ENCODE measurements at regions not wholly inside any gene's neighbourhood (a gene's known extent, or its start where the extent isn't known, plus 50 kb on each side); places are given as distances from the start of the nearest gene placed in this dataset.
A peak's percentile ranks its signal among the peaks of the same experiment; 100 is the strongest.

DNA sequence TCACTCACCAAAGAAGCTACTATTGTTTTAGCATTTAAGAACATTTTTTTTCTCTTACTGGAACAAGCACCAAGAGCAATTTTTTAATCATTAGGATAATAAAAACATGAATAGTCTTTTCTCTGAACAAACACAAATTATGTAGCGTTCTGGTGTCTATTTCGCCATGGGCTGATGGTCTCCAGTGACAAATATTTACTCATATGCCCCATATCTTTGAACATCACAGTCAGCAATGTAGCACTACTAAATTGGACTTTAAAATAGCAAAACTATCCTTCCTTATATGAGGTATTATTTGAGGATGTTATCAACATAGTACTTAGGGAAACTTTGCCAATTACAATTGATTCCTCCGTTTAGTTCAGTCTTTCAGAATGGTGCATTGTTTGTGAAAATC is 1326.0 kb upstream of the ZEB2 start:
- no peak for DNase-seq

DNA sequence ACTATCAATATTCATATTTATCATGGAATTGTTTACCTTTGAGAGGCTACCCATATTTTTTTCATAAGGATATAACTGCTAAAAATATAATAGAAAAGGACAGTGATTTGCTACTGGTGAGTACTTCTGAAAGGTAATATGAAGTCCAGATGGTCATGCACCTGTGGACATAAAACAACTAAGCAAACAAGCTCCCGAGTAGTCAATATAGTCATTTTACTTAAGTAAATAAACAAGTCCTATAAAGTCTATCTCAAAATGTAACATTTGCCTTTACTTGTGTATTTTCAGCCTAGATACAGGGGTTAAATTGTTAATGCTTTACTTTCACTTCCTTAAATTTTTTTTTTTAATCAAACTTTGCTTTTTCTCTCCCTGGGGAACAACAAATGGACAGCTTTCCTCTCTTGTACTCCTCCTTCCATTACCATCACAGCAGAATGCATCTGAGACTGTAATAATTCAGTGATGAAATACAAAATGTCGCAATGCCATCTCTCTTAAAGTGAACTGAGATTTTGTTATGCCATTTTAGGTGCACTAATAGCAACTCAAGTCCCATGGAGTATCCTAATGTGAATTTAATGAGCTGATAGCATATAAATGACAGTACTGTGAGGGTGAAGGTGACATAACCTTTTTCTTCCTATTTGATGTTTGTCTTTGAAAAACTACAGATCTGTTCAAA is 1325.4 kb upstream of the ZEB2 start:
- DNase-seq = peak; percentile 3

DNA sequence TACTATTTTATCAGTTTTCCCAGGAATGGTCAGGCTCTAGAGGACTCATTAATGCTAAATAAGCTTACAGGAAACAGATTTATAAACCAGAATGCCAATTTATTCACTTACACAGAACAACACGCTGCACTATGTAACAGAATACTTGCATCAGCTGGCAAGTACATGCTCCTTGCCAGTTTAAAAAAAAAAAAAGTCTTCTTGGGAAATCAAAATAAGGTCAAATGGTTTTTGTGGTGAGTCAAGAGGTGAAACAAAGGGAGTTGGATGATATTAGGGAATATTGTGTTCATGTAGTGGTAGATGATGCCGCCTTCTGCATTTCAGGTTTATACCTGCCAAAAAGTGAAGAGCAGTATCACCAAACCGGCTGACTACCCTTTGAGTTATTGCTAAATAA is 1322.1 kb upstream of the ZEB2 start:
- no peak for DNase-seq

DNA sequence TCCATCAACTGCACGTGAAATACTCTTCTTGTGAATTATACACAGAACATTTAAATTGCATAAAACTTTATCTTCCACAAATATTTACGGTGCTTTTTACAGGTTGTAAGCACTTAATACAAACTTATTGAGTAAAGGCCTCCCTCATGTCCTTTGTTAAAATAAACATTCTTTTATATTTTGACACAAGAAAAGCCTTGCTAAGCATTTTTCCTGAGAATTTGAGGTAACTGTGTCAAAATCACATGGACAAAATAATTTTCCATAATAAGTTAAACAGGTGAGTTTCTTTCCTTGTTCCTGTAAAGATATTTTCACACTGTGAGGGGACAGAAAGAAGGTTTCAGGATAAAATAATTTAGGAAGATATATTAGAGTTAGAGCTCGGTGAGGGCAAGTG is 1317.1 kb upstream of the ZEB2 start:
- DNase-seq = no peak

DNA sequence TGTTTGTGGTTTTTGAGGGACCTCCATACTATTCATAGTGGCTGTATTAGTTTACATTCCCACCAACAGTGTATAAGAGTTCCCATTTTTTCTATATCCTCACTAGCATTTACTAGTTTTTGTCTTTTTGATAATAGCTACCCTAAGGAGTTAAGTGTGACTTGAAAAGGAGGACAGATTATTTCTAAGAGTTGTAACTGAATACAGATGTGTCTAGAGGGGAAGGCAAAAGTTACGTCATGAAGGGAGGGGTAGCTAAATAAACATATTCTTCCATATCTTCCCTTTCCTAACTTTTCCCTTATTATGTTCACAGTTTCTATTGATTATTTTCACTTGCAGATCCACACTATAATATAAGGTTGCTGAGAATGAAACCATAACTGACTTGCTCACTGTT is 1315.7 kb upstream of the ZEB2 start:
- DNase-seq = no peak

DNA sequence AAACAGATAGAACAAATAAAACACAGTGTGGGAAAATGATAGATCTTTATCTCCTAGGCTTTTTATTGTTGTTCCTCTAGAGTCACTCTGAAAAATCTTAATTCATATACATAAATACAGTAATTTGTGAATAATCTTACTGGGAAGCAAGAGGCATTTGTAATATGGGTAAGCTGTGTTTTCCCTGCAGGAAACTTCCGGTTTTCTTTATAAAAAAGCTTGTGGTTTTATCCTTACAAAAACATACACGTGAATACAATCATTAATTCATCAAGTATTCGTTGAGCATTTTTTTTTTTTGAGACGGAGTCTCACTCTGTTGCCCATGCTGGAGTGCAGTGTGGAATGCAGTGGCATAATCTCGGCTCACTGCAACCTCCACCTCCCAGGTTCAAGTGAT is 1312.8 kb upstream of the ZEB2 start:
- DNase-seq = no peak

DNA sequence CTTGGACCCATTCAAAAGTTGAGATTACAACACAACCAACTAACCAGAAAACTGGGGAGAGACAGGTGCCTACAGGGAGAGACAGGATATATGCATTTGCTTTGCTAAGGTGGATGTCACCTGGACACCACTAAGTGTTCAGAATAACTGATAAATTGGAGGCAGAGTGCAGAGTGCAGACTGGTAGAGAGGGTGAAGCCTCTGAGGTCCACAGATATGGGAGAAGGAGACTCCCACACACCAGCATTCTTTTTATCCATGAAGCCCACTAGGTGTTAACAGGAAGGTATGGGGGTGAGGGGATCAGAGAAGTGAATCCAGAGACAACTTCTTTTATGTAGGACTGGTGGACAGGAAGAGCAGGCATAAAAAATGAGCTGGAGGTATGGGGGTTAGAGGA is 1310.0 kb upstream of the ZEB2 start:
- no peak for DNase-seq

DNA sequence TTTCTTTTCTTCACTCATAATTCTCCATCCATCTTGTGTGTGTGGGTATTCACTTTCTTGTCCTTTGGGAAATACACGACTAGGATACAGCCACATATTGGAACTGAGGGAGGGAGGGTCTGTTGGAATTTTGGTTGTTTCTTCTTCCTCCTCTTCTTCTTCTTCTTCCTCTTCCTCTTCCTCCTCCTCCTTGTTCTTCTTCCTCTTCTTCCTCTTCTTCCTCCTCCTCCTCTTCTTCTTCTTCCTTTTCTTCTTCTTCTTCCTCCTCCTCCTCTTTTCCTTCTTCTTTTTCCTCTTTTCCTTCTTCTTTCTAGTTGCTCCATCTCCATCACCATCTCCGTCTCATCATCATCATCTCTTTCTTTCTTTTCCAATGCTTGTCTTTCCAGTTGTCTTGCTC is 1307.3 kb upstream of the ZEB2 start:
- no peak for DNase-seq

DNA sequence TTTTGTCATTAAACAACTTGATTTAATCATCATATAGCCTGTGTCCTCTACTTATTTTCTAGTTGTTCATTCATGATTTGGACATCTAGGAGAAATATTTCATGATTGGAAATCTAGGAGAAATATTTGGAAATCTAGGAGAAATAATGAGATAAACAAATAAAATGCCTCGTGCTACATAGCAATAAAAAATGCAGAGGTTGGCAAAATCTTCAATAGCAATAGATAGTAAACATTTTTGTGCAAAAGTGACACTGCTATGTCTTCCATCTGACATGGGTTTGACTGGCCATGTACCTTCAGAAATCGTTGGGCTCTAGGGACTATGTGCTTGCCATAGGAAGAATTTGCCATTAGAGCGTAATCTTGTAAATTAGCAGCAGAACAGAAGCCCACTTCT is 1304.5 kb upstream of the ZEB2 start:
- DNase-seq = no peak

DNA sequence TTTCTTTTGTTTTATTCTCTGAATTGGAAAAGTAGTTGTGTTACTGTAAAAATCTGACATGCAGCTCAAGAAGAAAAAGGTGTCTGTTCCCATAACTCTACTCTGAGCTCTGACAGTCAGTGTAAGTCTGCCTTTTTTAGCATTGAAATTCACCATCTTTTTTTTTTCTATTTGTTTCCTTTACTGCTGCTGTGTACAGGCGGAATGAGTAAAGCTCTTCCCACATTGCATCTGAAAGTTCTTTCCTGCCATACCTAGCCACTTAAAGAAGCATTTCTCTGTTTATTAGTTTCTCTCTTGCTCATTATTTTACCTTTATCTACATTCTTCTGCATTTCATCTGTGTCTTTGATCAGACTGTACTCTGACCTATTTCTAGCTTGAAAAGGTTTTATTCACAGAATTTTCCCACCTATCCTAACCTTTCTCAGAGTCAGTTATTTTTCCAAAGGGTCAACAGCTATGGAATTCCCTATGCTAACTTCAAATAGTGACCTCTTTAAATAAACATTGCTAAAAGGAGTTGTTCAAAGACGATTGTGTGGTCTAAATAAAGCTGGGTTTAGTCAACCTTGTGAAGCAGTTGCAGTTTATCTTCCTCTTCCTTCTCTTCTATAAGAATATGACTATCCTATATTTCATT is 1303.1 kb upstream of the ZEB2 start:
- no peak for DNase-seq

DNA sequence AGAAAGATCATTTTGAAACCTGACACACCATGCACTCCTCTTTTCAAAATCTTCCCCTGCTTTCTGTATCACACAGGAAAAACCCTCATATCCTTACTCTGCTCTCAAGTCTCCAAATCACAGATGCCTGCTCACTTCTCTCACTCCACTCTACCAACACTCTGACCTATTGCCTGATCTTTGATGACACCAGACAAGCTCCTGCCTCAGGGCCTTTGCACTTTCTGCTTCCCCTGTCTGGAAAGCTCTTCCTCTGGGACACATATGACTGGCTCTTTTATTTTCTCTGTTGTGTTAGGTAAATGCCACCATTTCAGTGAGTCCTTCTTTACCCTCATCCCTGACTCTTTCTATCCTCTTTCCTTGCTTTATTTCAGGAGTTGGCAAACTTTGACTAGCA is 1300.7 kb upstream of the ZEB2 start:
- no peak for DNase-seq

DNA sequence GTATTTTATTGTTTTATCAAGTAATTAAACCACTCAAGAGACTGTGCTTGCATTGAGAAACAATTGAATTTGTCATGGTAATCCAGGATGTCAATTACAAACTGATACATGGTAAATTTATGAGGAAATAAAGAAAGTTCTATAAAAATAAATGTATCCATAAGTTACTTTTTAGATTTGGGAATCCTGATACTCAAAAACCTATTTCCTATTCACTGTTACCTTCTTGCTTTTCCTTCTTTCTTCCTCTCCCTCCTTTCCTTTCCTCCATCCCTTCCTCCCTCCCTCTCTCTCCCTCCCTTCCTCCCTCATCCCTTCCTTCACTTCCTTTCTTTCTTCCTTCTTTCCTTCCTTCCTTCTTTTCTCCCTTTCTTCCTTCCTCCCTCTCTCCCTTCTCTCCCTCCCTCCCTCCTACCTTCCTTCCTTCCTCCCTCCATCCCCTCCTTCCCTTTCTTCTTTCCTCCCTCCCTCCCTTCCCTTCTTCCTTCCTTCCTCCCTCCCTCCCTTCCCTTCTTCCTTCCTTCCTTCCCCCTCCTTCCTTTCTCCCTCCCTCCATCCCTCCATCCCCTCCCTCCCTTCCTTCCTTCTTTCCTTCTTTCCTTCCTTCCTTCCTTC is 1299.1 kb upstream of the ZEB2 start:
- no peak for DNase-seq

DNA sequence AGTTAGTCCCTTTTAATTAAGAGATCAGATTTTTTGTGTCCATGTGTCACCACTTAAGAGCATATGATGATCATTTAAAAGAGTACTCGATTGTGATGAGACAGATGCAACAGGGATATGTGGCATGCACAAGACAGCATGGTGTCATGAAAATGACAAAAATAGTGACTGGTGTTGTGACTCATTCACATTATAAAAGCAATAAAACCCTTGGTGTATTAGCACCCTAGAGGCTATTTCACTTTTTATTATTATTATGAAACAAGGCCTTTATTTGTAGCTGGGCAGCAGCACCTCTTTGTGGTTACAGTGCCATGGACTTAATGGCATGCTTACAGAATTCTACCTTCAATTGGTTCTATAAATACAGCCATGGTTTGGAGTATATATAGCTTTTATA is 1296.0 kb upstream of the ZEB2 start:
- no peak for DNase-seq

DNA sequence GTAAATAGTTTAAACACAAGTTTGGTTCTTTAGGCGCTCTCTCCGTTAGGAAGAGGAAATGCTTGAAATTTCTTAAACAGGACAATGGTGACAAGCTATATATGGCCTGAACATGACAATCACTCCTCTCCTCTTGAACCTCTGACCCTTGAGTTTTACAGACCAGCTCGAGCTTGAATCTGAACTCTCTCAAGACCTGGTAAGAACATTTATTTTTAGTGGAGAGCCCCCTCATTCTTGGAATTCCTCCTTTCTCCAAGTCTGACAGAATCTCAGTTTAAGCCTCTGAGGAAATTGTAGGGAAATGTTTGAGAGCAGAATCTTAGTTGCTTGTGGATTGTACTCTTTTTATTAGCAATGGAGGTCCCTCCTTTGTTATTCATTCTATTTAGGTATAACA is 1293.6 kb upstream of the ZEB2 start:
- no peak for DNase-seq

DNA sequence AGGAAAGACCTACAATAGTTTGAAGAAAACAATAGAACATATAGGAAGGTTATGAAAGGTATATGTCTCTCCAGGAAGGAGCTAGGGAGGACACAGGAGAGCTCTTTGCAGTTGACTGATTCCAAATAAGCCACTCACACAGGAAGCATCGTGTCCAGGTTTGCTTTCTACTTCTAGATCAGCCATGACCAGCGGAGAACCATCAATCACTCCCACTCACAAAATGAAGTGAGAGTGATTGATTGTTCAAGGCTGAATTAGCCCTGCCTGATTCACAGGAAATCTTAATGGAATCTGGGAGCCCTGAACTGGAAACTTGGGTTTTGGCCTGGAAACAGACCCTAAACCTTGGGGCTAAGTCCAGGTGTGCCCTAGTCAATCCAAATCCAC is 1292.2 kb upstream of the ZEB2 start:
- DNase-seq = no peak

DNA sequence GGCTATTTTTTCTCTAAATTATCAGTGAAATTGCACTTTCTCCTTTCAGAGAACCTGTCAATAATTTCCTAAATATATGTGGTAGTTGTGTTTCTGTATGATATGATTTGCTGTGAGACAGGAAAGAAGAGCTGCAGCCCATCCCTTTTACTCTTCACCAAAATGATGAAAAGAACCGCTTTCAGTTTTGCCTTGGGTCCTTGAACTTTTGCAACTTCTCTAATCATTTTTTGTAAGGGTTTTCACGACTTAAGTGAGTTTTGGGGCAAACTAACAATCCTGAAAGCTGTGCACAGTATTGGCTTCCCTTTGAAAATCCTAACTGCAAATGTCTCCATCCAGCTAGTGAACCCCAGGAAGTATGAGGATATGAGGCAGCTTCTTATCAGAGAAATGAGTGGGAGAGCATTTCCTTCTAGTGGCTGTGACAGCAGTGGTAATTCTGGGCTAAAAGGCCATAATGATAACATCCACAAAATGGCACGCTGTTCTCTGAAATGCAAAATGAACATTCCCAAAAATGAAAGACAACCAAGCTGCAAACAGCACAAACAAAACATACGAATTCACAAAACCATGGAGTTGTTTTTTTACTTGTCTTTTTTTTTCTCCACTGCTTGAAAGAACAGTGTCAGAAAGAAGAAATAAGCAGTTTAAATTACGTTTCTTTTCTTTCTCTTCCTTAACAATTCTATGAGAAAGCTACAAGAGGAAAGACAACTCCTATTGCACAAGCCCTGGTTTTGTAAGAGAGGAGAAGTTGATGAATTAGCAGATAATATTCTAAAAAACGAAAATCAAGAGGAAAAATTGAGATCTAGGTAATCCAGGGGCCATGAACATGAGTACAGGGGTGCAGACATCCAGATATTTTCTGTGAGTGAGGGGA is 1291.6 kb upstream of the ZEB2 start:
- no peak for DNase-seq

DNA sequence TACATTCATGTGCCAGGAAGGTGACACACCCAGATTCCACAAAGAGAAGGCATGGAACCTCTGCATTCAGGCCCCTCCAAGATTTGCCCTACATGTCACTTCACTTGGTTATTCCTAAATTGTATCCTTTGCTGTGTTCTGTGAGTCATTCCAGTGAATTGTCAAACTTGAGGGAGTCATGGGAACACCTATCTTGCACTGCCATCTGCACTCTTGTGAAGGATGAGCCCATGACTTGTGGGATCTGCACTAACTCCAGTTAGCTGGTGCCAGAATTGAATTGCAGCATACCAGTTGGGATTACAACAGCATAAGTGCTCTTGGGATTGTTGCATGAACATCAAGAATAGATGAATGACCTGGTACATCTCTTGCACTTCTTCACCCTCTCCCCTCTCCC is 1288.0 kb upstream of the ZEB2 start:
- no peak for DNase-seq

DNA sequence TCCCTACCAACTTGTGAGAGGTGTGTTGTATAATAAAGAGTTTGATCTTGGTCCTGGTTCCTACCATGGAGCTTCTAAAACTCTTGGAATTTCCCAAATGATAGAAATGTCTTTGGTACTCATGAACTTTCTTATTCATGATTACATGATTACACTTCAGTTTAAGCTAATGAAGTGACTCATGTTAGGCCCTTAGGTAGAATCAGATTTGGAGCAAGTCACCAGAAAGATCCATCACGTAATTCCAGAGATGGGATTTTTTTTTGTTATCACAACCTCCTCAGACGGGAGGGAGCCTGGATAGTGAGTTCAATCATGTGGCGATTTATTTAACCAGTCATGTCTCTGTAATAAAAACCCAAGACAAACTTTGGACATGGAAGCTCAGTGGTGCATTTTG is 1287.6 kb upstream of the ZEB2 start:
- DNase-seq = no peak

DNA sequence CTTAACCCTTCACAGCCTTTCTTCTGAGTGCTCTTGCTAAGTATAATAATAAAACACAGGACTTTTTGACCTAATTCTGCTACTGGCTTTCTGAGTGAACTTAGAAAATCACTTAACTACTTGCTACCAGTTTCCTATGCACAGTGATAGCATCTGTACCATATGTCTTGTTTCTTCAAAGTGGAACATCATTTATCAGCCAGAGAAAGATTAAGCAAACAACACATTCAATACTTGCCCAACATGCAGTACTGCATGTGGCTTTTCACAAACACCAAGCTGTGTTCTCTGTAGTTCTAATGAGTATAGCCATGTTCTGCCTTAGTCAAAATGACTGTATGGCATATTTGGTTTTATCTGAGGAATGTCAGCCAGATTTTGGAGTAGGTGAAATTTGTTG is 1286.6 kb upstream of the ZEB2 start:
- DNase-seq = no peak

DNA sequence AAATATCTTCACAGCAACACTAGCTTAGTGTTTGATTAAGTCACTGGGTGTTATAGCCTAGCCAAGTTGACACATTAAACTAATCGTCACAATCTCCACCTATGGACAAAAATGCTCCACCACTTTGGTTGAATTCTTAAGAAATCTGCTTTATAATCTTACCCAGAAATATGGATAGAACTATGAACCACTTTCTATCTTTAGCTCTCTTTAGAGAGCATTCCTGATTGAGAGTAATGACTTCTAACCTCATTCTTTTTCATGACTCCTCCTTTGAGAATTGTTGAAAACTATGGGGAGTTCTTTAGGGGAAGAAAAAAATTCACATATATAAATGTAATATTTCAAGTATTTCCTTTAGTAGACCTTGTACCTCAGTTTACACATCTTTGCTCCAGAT is 1282.2 kb upstream of the ZEB2 start:
- no peak for DNase-seq

DNA sequence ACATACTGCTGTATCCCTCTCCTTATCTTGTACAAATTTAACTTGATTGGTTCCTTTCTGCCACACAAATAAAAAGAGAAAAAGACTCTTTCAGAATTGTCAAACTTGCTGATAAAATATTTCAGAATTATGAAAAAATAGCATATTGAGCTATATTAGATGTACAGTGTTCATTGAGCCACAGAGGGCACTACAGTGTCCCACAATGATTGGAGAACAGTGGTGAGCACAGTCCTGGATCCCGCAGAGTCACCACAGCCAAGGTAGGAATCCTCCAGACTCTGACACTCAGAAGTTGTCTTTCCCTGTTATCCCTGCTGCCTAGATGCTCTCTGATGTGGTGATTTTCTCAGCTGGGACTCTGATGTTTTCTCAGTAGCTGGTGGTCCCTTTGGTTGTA is 1281.3 kb upstream of the ZEB2 start:
- no peak for DNase-seq

DNA sequence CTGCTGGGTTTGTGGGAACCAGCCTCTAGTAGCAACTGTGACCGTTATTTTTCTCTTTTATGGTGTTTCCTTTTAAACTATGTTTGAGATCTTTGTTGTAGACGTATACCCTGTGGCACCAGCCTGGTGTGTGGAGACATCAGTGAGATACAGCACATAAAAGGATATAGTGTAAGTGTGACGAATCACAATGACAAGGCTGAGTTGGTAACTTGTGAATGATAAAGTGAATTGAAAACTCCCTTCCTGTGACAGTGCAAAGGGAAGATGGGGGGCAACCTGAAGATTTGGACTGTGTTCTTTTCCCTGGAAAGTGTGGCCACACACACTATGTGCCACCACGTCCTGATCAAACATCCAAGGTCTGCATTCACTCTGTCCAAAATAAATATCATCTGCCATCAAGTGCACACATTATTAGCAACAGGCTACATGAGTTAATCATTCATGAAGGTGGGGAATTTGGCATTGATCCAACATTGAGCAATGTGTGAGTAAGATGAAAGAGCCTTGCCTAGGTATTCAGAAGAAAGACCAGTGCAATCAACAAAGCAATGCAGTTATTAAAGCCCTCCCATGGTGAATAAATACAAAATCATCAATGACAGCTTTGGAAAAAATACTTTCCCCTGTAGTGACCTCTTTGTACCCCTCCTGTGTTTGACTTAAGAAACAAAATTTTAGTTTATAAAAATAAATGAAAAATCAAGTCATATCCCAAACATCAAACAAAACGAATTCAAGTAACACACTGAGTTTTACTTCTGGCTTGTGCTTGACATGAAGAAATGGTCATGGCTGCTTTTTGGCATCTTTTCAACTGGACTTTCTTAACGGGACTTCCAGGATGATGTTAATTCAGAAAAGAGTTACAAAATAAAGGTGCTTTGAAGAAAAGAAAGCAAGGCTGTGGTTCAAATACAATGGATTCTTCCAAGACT is 1280.5 kb upstream of the ZEB2 start:
- peak; percentile 6 for DNase-seq
